Lower leg skin (tissue), 3 donors: ENCODE measurements at regions not wholly inside any gene's neighbourhood (a gene's known extent, or its start where the extent isn't known, plus 50 kb on each side); places are given as distances from the start of the nearest gene placed in this dataset.

ENCODE experiments used
- POLR2A ChIP-seq, 2 donors: fragments of 450-650 bp; IDR thresholded peaks; one replicate each; pipeline ENCODE4 v1.6.1; 2016 to 2017; ENCODE audit warnings: antibody characterized with exemption in 2 of 2, mild to moderate bottlenecking in 1 of 2, moderate library complexity in 1 of 2
- TF ChIP-seq, protein P1 (sequence below), 3 donors: fragments of 450-650 bp; IDR thresholded peaks; one replicate each; pipeline ENCODE4 v1.5.1; 2016; ENCODE audit warnings: antibody characterized with exemption in 3 of 3, mild to moderate bottlenecking in 3 of 3, moderate library complexity in 2 of 3

DNA sequence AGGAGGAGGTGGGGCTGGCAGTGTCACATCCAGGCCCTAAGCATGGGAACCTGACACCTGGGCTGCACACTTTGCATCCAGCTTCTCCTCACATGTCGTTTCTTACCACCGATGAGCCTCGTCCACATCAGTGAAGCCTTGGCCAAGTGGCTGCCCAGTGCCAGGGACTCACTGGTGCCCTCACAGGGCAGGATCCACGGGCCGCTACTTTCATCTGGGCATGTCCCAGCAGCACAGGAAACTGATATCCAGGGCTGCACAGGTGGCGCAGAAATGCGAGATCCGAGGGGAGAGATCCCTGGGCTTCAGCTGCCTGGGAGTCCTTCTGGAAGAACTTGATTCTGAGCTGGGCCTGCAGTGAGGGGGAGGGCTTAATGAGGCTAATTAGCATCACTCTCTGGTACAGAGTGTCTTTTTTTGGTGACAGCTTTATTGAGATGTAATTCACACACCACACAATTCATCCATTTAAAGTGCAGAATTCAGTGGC lies 291.6 kb upstream of the HDAC4 start:
- TF ChIP-seq, protein P1, sequence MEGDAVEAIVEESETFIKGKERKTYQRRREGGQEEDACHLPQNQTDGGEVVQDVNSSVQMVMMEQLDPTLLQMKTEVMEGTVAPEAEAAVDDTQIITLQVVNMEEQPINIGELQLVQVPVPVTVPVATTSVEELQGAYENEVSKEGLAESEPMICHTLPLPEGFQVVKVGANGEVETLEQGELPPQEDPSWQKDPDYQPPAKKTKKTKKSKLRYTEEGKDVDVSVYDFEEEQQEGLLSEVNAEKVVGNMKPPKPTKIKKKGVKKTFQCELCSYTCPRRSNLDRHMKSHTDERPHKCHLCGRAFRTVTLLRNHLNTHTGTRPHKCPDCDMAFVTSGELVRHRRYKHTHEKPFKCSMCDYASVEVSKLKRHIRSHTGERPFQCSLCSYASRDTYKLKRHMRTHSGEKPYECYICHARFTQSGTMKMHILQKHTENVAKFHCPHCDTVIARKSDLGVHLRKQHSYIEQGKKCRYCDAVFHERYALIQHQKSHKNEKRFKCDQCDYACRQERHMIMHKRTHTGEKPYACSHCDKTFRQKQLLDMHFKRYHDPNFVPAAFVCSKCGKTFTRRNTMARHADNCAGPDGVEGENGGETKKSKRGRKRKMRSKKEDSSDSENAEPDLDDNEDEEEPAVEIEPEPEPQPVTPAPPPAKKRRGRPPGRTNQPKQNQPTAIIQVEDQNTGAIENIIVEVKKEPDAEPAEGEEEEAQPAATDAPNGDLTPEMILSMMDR (IDR thresholded peaks at IDR 0.05): no peak
- TF ChIP-seq POLR2A (IDR thresholded peaks at IDR 0.05): no peak
